ENCODE measurements at regions not wholly inside any gene's neighbourhood (a gene's known extent, or its start where the extent isn't known, plus 50 kb on each side); places are given as distances from the start of the nearest gene placed in this dataset.

DNA sequence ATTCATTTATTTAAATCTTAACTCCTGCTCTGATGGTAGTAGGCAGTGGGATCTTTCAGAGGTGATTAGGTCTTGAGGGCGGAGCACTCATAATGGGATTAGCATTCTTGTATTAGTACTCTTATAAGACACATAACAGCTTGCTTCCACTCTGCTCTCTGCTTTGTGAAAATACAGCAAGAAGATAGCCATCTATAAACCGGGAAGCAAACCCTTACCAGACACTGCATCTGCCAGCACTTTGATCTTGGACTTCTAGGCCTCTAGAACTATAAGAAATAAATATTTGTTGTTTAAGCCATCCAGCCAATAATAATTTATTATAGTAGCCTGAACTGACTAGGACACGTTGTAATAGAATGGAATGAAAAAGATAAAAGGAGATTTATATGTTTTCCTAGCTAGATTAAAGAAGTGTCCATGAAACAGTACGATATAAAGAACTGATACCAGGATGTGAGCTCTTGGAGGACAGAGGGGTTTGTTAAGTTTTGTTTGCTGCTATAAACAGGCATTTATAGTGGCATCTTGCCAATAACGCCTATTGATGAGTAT, 869.9 kb downstream of the MRPL39 start:
- DNase-seq = no peak

DNA sequence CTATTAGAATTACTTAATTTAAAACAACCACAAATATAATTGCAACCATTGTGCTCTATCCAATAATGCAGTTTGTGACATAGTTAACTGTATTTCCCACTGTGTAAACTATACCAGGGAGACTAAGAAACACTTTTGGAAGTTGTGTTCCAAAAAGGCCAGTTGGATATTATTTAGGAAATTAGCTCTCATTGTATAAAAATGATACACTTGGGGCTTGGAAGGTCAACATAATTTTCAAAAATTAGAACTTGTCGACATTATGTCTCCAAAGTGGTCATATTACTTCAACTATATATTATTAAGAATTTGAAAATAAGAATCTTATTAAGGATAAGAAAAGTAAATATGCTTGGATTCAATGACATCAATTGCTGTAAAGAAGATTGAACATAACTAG, 876.6 kb downstream of the MRPL39 start:
- no peak for DNase-seq

DNA sequence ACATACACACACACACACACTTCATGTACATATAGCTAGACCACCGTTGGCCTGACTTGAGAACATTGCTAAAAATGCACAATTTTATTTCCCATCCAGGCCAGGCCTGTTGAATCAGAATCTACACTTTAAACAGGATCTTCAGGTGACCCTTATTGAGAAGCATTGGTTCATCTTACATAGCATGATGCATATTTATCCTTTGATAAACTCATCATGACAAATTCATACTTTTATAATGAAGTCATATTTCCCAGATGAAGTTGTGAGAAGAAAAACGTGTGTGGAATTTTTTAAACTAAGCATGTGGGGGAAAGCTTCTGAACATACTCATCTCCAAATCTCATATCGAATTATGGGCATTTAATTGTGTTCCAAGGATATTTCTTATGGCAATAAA, 877.7 kb downstream of the MRPL39 start:
- DNase-seq = no peak

DNA sequence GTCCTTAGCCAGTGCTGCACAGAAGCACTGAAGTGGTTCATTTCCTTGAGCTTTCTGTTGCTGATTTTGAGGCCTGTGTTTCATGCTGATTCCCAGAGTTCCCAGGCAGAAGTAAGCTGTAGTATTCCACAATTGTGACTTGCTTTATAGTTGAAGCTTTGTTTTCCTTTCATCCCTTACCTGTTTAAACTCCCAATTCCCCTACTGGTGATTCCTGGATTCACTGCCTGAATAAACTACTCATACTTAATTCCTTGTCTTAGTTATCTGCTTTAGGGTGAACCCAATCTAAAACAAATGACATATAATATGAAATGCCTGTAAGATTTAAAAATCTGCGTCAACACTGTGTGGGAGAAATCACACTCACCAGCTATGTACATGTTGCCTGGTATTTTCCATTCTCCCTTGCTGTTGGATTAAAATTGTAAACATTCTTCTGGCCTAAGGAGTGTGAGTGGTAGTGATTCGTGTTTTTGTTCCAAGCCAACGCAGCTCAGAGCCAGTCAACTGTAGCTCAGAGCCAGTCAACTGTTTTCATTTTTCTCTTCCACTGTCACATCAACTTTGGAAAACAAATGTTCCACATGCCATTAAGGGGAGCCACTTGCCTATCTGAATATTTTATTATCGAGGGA, 879.4 kb downstream of the MRPL39 start:
- no peak for DNase-seq

DNA sequence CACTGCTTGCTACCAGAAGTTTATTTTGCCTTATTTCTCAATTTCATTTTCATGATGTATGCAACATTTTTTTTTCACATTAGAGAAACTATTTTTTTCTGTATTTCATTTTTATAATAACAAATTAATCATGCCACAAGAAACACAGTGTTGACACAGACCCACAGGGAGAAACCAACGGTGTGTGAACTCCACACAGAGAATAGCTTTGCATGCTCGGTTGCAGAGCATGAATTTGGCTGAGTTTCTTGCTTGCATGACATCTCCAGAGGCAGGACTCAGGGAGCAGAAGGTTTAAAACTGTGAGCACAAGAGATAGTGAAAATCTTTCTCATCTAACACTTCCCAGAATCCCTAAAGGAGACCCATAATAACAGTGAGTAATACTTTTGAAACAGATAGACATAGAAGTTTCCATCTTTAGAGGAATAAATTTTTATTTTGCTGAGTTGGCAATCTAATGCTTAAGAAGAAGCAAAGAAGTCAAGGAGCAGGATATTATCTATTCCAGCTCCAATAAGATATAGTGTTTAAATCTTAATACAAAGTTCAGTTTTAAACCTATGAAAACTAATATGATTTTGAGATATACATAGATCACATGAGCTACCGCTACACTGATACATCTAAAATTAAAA, 890.9 kb downstream of the MRPL39 start:
- DNase-seq = no peak

DNA sequence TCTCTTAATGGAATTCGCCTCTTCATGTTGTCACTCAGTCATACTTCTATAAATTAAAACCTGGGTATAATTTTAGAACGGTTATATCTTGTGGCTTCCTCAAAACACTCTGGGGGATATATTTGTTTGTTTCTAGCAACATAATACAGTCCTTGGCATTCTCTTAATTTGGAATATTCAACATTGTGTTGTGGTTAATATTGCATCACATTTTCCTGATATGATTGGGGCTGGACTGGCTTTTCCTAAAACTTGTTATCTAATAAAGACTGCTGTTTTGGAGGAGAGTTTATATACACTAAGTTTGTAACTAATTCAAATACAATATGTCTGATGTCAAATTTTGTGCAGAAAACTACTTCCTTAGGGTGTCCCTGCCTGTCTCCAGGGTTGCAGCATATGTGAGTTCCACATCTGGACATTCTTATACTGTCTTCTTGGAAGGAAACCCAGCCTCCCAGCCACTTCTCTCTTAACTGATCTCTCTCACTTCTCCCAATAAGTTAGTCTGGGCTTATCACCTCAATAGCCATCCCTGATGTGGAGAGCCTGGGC, 892.6 kb downstream of the MRPL39 start:
- no peak for DNase-seq

DNA sequence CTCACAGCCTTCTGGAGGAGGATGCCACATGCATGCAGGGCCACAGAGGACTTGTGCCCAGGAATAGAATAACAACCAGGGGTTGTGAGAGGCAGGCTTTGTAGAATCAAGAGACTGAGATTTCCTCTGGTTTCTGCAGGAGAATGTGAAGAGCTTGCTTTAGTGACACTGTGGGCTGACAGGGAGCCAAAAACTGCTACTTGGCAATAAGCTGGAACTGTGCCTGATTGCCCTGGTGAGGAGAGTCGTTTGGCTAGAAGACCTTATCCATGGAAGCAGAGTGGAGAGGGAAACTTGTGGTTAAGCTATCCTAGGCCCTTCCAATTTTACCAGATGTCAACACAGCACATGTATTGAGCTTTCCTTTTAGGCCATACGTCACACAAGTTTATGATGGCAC, 902.1 kb downstream of the MRPL39 start:
- no peak for DNase-seq

DNA sequence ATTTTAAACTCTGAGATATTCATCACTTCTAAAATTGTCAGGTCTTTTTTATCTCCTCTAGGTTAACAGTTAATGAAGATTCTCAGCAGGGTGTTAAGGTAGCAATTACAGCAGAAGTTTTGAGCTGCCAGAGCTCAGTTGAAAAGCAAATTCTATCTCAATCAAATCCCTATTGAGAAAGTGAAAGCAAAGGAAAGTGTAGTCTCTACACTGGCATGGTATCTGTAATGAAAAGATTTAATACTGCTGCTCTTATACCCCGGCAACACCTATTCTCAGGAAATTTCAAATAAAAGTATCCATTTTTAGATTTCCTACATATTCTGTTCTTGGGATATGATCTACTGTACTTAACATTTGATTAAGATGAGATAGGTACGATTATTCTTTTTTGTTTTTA, 913.5 kb downstream of the MRPL39 start:
- DNase-seq = no peak

DNA sequence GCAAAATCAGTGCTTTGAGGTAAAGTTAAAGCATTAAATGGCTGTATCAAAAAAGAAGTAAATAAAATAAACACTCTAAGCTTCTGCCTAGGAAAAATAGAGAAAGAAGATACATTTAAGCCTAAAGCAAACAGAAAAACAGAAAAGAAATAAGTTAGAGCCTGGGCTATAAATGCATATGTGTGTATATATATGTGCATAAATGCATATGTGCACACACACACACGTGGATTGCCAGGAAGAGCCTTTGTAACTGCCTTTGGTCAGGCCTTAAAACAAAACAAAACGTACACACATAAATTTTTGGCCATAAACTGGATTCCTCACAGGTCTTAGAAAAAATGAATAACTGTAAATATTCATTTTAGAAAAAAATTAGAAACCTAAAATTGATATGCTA, 925.8 kb downstream of the MRPL39 start:
- no peak for DNase-seq

DNA sequence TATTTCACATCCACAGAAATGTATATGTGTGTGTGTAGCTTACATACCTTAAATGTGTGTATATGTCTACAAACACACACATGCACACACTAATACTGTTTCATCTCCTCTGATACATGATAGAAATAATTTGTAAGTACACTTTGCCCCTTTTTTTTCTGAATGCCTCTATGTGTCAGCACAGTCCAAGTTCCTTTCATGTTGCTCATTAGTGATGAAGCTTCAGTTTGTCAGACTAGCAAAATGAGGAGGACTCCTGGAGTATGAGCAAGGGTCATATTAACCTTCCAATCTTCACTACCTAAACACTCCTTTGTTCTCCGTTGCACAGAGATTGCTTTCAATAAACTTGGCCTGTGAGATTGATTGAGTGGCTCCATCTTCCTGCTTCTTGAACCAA, 935.4 kb downstream of the MRPL39 start:
- no peak for DNase-seq

DNA sequence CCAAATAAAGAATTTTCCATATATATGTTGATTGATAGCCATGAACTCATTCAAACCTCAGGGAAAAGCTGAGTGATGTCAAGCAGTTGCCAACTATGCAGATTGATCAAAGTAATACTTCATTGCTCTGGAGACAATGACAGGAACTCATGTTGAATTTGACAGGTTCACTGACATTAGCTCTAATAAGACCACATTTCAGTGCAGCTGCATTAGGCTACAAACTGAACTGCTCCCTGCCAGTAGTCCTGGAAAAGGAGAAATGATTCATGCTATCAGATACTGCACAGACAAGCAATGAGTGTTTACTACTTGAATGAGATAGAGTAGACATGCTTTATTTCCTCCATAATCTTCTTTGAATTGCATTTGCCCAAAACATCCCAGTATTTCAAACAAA, 948.4 kb downstream of the MRPL39 start:
- no peak for DNase-seq

DNA sequence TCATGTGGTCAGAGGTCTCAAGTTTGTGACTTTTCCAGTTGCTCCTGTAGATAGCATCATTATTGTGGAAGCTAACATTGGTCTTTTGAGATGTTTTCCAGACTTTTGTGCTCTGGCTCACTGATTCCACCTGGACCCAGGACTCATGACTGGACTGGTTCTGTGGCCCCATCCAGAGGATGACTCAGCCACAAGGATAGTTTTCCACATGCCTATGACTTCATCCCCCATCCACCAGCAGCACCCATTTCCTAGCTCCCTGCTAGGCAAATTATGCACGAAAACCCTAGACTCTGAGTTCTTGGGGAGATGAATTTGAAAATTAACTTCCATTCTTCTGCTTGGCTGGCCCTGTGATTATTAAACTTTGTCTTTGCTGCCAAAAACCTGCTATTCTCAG, 949.3 kb downstream of the MRPL39 start:
- DNase-seq = no peak

DNA sequence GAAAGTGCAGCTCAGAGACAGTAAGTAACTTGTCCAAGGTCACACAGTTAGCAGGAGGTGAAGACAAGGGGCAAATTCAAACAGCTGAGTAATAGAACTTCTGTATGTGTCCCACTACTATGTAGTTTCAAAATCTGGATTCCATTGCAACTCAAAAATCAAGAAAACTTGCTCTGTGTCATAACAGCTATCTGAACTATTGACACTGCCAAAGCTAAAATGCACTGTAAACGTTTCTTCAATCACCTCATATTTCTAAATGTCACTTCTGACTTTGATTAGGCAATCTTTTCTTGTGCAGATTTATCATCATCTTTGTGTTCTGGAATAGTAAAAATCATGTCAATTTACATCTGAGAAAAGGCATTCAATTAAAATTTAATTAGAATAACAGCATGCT, 957.6 kb downstream of the MRPL39 start:
- DNase-seq = peak in 1 of 2 donors; percentile 3

DNA sequence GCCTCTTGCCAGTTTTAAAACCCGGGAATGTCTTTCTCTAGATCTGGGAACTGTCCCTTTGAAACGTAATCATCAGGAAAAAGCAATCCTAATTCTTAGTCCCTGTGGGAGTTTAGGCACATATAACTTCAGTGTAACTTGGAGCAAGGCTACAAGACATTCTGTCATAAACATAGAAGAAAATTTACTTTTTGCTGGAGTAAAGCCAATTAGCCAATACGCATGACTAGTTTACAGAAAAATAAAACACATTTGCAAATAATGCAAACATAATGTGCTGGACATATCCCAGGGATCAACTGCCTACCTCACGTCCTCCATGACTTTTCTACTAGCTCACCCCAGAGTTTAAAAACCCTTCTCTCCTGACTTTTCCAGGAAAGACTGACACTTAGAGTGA, 970.6 kb downstream of the MRPL39 start:
- peak in 1 of 2 donors; percentile 14 for DNase-seq

DNA sequence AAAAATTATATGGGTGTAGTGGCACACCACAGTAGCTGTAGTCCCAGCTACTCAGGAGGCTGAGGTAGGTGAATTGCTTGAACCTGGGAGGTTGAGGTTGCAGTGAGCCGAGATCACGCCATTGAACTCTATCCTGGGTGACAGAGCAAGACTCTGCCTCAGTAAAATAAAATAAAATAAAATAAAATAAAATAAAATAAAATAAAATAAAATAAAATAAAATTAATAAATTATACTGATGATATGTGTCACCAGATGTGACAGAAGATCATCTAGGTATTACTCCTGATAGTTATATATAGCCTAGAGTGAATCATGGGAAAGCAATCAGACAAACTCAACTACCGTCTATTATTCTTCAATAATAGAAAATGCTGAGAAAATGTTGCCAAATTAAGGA, 972.5 kb downstream of the MRPL39 start:
- DNase-seq = no peak

DNA sequence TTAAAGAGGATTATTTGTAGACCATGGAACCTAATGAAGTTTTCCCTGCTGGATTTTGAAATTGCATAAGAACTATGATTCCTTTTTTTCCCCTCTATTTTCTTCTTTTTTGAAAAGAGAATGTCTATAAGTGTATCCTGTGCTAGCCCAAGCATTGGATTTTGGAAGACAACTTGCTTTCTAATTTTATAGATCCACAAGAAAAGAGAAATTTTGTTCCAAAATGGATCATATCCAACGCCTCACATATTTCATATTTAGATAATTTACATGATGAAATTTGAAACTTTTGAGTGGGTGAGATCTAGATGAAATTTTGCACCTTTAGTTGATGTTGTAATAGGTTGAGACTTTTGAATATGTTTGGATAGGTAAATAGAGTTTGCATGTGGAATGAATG, 978.7 kb downstream of the MRPL39 start:
- no peak for DNase-seq

DNA sequence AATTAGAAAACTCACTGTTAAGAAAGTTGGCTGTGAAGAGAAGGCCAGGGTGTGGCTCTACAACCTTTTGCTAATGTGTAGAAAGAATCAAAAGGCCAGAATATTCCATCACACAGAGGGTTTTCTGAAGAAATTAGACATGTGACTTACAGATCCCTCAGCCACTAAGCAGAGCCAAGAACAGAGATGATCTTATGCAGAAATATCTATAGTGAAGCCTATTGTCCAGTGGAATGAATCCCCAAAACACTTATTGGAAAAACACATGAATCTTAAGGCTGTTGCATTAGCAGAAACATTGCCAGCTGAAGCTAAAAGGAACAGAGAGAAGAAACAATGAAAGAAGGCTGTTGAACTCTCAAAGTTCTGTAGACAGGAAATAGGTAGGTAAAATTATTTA, 979.2 kb downstream of the MRPL39 start:
- DNase-seq = no peak

DNA sequence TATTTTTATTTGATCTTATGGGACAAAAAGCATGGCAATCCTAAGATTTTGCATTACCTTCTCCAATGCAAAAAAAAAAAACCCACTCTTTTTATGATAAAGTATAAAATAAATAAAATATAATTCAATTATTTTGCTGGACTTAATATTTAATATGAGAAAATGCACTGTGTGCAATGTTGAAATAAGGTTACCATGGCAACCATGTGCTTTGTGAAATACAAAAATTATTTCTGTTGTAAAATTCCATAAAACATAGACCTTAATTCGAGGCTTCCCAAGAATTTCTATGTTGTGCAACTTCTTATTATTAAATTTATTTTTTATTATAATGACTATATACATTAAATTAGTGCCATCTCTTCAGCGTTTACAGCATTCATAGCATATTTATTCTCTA, 989.5 kb downstream of the MRPL39 start:
- DNase-seq = no peak

DNA sequence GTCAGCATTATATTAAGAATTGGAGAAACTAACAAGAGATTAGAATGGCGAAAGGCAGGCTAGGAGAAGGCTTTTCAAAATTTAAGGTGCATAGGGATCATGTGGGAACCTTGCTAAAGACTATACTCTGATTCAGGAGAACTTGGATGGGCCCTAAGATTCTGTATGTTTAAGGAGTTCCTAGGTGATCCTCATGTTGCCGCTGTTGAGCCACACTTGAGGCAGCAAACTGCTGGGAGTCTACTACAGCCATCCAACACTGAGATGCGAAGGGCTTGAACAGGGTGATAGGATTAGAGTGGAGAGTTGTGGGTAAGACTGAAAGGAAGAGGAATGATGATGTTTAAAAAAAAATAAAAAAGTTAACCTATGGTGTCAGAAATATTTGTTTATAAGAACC, 1013.2 kb downstream of the MRPL39 start:
- no peak for DNase-seq

DNA sequence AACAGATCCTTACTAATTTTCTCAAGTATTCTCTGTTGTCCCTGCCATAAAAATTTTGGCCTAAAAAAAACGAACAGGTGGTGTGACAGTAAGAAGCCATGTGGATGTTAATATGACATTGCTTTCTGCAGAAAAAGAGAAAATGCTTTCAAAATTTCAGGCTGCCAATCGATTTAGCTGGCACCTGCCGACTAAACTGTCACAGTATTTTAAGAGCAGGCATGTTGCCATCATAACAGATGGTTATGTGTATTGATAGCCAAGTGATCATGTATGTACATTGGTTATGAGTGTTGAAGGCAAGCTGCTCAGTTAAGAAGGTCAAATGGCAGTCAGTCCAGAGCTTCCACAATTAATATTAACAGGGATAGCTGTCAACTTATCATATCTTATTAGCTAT, 1017.0 kb downstream of the MRPL39 start:
- no peak for DNase-seq

DNA sequence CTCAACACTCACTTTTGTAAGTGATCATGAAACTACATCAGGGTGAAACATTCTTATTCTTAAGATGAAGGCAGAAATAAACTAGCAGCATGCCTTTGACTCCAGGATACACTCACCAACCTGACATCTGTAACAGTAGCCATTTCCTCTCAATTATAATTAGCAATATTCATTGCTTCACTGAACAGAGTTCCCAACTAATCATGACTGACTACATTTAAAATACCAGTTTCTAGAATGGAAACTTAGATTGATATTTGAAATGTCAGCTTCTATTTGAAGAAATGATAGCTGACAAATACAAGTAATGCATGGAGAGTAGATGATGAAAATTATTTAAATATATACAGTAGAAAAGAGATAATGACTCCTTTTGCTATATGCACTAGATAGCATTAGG, 1023.8 kb downstream of the MRPL39 start:
- no peak for DNase-seq

DNA sequence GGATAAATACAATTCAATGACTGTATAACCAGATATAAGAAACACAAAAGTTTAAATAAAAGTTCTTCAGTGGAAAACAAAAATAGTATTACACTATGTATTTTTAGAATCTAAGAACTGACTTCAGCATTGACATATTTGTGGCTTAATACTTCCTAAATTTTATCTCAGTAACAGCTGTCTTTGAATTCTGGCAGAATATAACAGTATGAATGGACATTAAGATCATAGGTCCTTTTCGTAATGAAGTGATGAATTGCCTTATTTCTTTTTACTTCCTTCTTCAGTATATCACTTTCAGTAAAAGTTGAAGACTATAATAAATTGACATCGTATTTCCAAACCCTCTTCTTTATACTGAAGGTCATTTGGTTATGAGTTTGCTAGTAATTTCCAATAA, 1030.0 kb downstream of the MRPL39 start:
- peak; percentile 6 to 19 for DNase-seq

DNA sequence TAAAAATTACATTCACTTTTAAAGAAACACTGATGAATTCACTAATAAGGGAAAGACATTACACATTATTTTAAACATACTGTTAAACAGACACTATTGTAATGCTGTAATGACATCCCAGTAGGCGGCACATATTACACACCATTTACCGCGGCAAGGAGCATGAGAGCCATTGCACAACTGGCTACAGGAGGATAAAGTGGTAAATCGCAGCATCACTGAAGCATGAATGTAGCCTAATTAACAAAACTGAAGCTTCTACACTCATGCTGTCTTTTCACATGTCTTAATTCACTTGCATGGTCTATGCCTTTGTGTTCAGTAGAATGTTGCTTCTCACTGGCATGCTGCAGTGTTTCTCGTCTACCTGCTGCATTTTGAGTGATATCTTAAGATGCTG, 1046.0 kb downstream of the MRPL39 start:
- DNase-seq = no peak

DNA sequence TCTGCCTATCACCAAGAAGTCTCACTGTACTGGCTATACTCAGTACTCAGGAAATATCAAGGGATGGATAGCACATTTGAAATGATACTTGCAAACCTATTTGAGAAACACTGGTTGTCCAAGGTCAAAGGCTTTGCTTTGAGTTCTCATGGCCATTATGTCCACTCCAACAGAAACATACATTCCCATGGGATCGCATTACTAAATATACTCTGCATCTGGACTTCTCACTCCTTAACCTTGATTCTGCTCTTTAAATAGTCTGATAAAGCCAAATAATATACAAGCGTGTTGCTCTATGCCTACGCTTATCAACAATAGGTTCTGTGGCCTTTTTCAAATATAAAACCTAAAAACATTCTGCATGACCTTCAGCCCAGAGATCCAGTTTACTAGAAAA, 1054.8 kb downstream of the MRPL39 start:
- no peak for DNase-seq

Measured in right lung (tissue), 2 donors.